ENCODE measurements at regions not wholly inside any gene's neighbourhood (a gene's known extent, or its start where the extent isn't known, plus 50 kb on each side); places are given as distances from the start of the nearest gene placed in this dataset.

- H3K4me1 ChIP-seq (ENCODE audit: control insufficient read depth in 1 of 2, low read depth in 2 of 2), result no peaks in the 10 kb centered on the region
- no peaks in the 10 kb centered on the region for H3K27me3 ChIP-seq (replicated peaks; ENCODE audit: insufficient read depth)
- no peaks in the 10 kb centered on the region for H3K9me3 ChIP-seq
- H3K4me3 ChIP-seq, result no peak overlapping the region
- TF ChIP-seq CTCF (IDR thresholded peaks at IDR 0.05), result no peak
- H3K27ac ChIP-seq, result no peak overlapping the region
- ATAC-seq (ENCODE audit: insufficient number of reproducible peaks, low FRiP score, low read depth), result no peak
- DNase-seq (ENCODE audit: low spot score), result no peak
- H3K36me3 ChIP-seq, result no peaks in the 10 kb centered on the region
These were observed 1294.7 kb downstream of the TMEM121 start for GRCh38 chr14:106821119-106821518.

GRCh38 chr14:106822905-106823304, 1296.5 kb downstream of the TMEM121 start:
- ATAC-seq (ENCODE audit: insufficient number of reproducible peaks, low FRiP score, low read depth) (no peak), DNase-seq (ENCODE audit: low spot score) (no peak)
- H3K36me3 ChIP-seq, result no peaks in the 10 kb centered on the region
- H3K9me3 ChIP-seq, result no peaks in the 10 kb centered on the region
- no peak for TF ChIP-seq CTCF (IDR thresholded peaks at IDR 0.05)
- H3K4me1 ChIP-seq (ENCODE audit: control insufficient read depth in 1 of 2, low read depth in 2 of 2), result no peaks in the 10 kb centered on the region
- H3K27me3 ChIP-seq (replicated peaks; ENCODE audit: insufficient read depth), result no peaks in the 10 kb centered on the region
- H3K4me3 ChIP-seq, result no peak overlapping the region
- no peak overlapping the region for H3K27ac ChIP-seq

GRCh38 chr14:106823552-106823951, 1297.2 kb downstream of the TMEM121 start:
- no peak for DNase-seq (ENCODE audit: low spot score)
- Histone ChIP-seq H3K27ac (no peak overlapping the region), H3K36me3 (no peaks in the 10 kb centered on the region), H3K9me3 (no peaks in the 10 kb centered on the region), H3K4me1 (ENCODE audit: control insufficient read depth in 1 of 2, low read depth in 2 of 2) (no peaks in the 10 kb centered on the region), H3K4me3 (no peak overlapping the region), H3K27me3 (replicated peaks; ENCODE audit: insufficient read depth) (no peaks in the 10 kb centered on the region)
- ATAC-seq (ENCODE audit: insufficient number of reproducible peaks, low FRiP score, low read depth), result no peak
- no peak for TF ChIP-seq CTCF (IDR thresholded peaks at IDR 0.05)

GRCh38 chr14:106826833-106827369, 1300.5 kb downstream of the TMEM121 start:
- Histone ChIP-seq H3K36me3 (no peaks in the 10 kb centered on the region), H3K4me3 (no peak overlapping the region), H3K4me1 (ENCODE audit: control insufficient read depth in 1 of 2, low read depth in 2 of 2) (no peaks in the 10 kb centered on the region), H3K27me3 (replicated peaks; ENCODE audit: insufficient read depth) (no peaks in the 10 kb centered on the region), H3K27ac (no peak overlapping the region), H3K9me3 (no peaks in the 10 kb centered on the region)
- no peak for TF ChIP-seq CTCF (IDR thresholded peaks at IDR 0.05)
- ATAC-seq (ENCODE audit: insufficient number of reproducible peaks, low FRiP score, low read depth), result no peak
- no peak for DNase-seq (ENCODE audit: low spot score)

- Histone ChIP-seq H3K4me1 (ENCODE audit: control insufficient read depth in 1 of 2, low read depth in 2 of 2) (no peaks in the 10 kb centered on the region), H3K9me3 (no peaks in the 10 kb centered on the region), H3K27me3 (replicated peaks; ENCODE audit: insufficient read depth) (no peaks in the 10 kb centered on the region), H3K27ac (no peak overlapping the region), H3K36me3 (no peaks in the 10 kb centered on the region), H3K4me3 (no peak overlapping the region)
- DNase-seq (ENCODE audit: low spot score) (no peak), ATAC-seq (ENCODE audit: insufficient number of reproducible peaks, low FRiP score, low read depth) (no peak)
- TF ChIP-seq CTCF (IDR thresholded peaks at IDR 0.05), result no peak
These were observed 1304.9 kb downstream of the TMEM121 start for GRCh38 chr14:106831322-106831720.
